Naive thymus-derived CD4-positive, alpha-beta T cell (primary cell): ENCODE measurements at regions not wholly inside any gene's neighbourhood (a gene's known extent, or its start where the extent isn't known, plus 50 kb on each side); places are given as distances from the start of the nearest gene placed in this dataset.
"Not testable (repeated sequence)": the region's sequence is repeated elsewhere in the genome, so short reads cannot be mapped to it uniquely, and the experiment has no call there.

Source experiments
- ATAC-seq: fragments of 150-1000 bp; cut with Tn5 transposase; 2 replicates; pipeline ENCODE4 v1.10.0; 2021; ENCODE audit warnings: mild to moderate bottlenecking, moderate library complexity
- CTCF ChIA-PET: fragments of 350-600 bp; sonication (Branson Sonifier 250); formaldehyde crosslinking; loops from one replicate; lab custom pipeline; 2021; ENCODE audit warnings: antibody characterized with exemption; lab: Charles Lee
- POLR2A ChIA-PET: fragments of 350-600 bp; sonication (Branson Sonifier 250); formaldehyde crosslinking; loops from one replicate; lab custom pipeline; 2021; ENCODE audit warnings: antibody characterized with exemption, inconsistent platforms; lab: Charles Lee
- DNase-seq, 9 donors: peaks; one replicate each; pipeline versions ENCODE4 v3.0.0 to v3.0.0-alpha.2; 2020 to 2022; ENCODE audit warnings: mixed read lengths in 1 of 9
- H3K27ac ChIP-seq: one replicate; pipeline ENCODE4 v1.7.0; 2013; ENCODE audit warnings: mild to moderate bottlenecking, low read depth, low read length, moderate library complexity
- H3K27me3 ChIP-seq, 2 donors: one replicate each; pipeline ENCODE4 v1.7.0; 2013; ENCODE audit warnings: low read length in 2 of 2, mild to moderate bottlenecking in 2 of 2, moderate library complexity in 2 of 2; ENCODE audit not compliant: control insufficient read depth in 2 of 2, insufficient read depth in 2 of 2
- H3K36me3 ChIP-seq, 3 experiments: 1 replicate in 2 of 3; 2 replicates in 1 of 3; pipeline ENCODE4 v1.7.0; 2013; ENCODE audit warnings: low read length in 3 of 3, mild to moderate bottlenecking in 3 of 3, moderate library complexity in 1 of 3; ENCODE audit not compliant: insufficient read depth in 3 of 3, control insufficient read depth in 2 of 3
- H3K4me1 ChIP-seq, 2 donors: one replicate each; pipeline ENCODE4 v1.7.0; 2013; ENCODE audit warnings: low read length in 2 of 2, mild to moderate bottlenecking in 2 of 2, moderate library complexity in 1 of 2; ENCODE audit not compliant: control insufficient read depth in 2 of 2, insufficient read depth in 2 of 2
- H3K4me3 ChIP-seq: 2 replicates; pipeline ENCODE4 v1.7.0; 2013; ENCODE audit warnings: mild to moderate bottlenecking, low read length
- H3K9me3 ChIP-seq, 3 experiments: 1 replicate in 2 of 3; 2 replicates in 1 of 3; pipeline ENCODE4 v1.7.0; 2013; ENCODE audit warnings: low read length in 3 of 3; ENCODE audit not compliant: control insufficient read depth in 2 of 3
- H3K27ac Mint-ChIP-seq, 9 donors: one replicate each; pipeline ENCODE4 v1.8.0; 2020 to 2022; ENCODE audit warnings: mixed read lengths in 9 of 9, mild to moderate bottlenecking in 8 of 9, moderate library complexity in 5 of 9, inconsistent platforms in 2 of 9
- H3K27me3 Mint-ChIP-seq, 5 donors: one replicate each; pipeline ENCODE4 v1.8.0; 2021 to 2022; ENCODE audit warnings: mixed read lengths in 5 of 5, mild to moderate bottlenecking in 1 of 5
- H3K36me3 Mint-ChIP-seq, 5 donors: one replicate each; pipeline ENCODE4 v1.8.0; 2020 to 2022; ENCODE audit warnings: mixed read lengths in 5 of 5, mild to moderate bottlenecking in 3 of 5, inconsistent platforms in 1 of 5
- H3K4me1 Mint-ChIP-seq, 7 donors: one replicate each; pipeline ENCODE4 v1.8.0; 2020 to 2022; ENCODE audit warnings: mixed read lengths in 7 of 7, mild to moderate bottlenecking in 3 of 7, inconsistent platforms in 1 of 7
- H3K4me3 Mint-ChIP-seq, 10 donors: one replicate each; pipeline ENCODE4 v1.8.0; 2020 to 2022; ENCODE audit warnings: mild to moderate bottlenecking in 10 of 10, mixed read lengths in 10 of 10, moderate library complexity in 6 of 10, inconsistent platforms in 2 of 10
- H3K9me3 Mint-ChIP-seq, 11 donors: one replicate each; pipeline ENCODE4 v1.8.0; 2020 to 2022; ENCODE audit warnings: mixed read lengths in 11 of 11, mild to moderate bottlenecking in 4 of 11, inconsistent platforms in 1 of 11, moderate library complexity in 1 of 11
- intact Hi-C, 2 donors: fragments of 100-400 bp; cut with micrococcal nuclease; formaldehyde crosslinking; loops; one replicate each; pipeline ENCODE4 v1.15.1; 2023

- H3K9me3 ChIP-seq: no peaks in the 10 kb centered on the region
- no peak for ATAC-seq
- POLR2A ChIA-PET: no interaction called here
- Mint-ChIP-seq H3K9me3 (no peaks in the 10 kb centered on the region), H3K27me3 (peaks cover 0 to 25% (median 3%) of the 10 kb centered on the region in 5 donors), H3K27ac (no peak overlapping the region), H3K4me3 (no peak overlapping the region), H3K4me1 (no peaks in the 10 kb centered on the region), H3K36me3 (no peaks in the 10 kb centered on the region)
- intact Hi-C loops: no loop called here
- H3K27me3 ChIP-seq: no peaks in the 10 kb centered on the region
- H3K4me3 ChIP-seq: no peak overlapping the region
- no peaks in the 10 kb centered on the region for H3K4me1 ChIP-seq
- CTCF ChIA-PET: interaction anchor here (0.7 kb wide), 1 partner anchor 128 kb away, joined by 4 read pairs; no protein-coding TSS in a partner anchor
- H3K36me3 ChIP-seq: no peaks in the 10 kb centered on the region
- no peak for DNase-seq
- H3K27ac ChIP-seq: no peak overlapping the region
Observed at GRCh38 chr7:32658034-32658433, 162.7 kb downstream of the AVL9 start.

- H3K9me3 Mint-ChIP-seq, CTCF ChIA-PET, H3K36me3 ChIP-seq, intact Hi-C loops, H3K4me1 Mint-ChIP-seq, H3K4me1 ChIP-seq, H3K27ac Mint-ChIP-seq, POLR2A ChIA-PET, H3K27me3 ChIP-seq, H3K9me3 ChIP-seq, H3K4me3 ChIP-seq, H3K4me3 Mint-ChIP-seq, ATAC-seq, DNase-seq, H3K27ac ChIP-seq: not testable (repeated sequence)
- H3K27me3 Mint-ChIP-seq: peaks cover 0 to 22% (median 12%) of the 10 kb centered on the region in 5 donors
- peaks cover 0 to 11% (median 0%) of the 10 kb centered on the region in 5 donors for H3K36me3 Mint-ChIP-seq
Observed at GRCh38 chr7:32654549-32654948, 159.3 kb downstream of the AVL9 start.

- ATAC-seq, intact Hi-C loops, DNase-seq, H3K4me3 ChIP-seq, H3K4me1 Mint-ChIP-seq, H3K4me1 ChIP-seq, POLR2A ChIA-PET, CTCF ChIA-PET, H3K27ac ChIP-seq, H3K36me3 ChIP-seq, H3K27me3 ChIP-seq, H3K9me3 ChIP-seq, H3K4me3 Mint-ChIP-seq: not testable (repeated sequence)
- Mint-ChIP-seq H3K27ac (peak overlapping the region in 1 of 9 donors; percentile 3), H3K9me3 (peaks cover 0 to 14% (median 5%) of the 10 kb centered on the region in 11 donors), H3K36me3 (peaks cover 0 to 12% (median 2%) of the 10 kb centered on the region in 5 donors), H3K27me3 (peaks cover 0 to 44% (median 30%) of the 10 kb centered on the region in 5 donors)
Observed at GRCh38 chr7:32650356-32650755, 155.1 kb downstream of the AVL9 start.

GRCh38 chr7:32648408-32649156 is 153.3 kb downstream of the AVL9 start:
- Mint-ChIP-seq H3K9me3 (peaks cover 0 to 14% (median 5%) of the 10 kb centered on the region in 11 donors), H3K27me3 (peaks cover 0 to 47% (median 34%) of the 10 kb centered on the region in 5 donors), H3K27ac (no peak overlapping the region), H3K4me1 (no peaks in the 10 kb centered on the region), H3K36me3 (peaks cover 0 to 12% (median 2%) of the 10 kb centered on the region in 5 donors), H3K4me3 (no peak overlapping the region)
- ChIA-PET CTCF (no interaction called here), POLR2A (no interaction called here)
- no peak for DNase-seq
- Histone ChIP-seq H3K4me1 (no peaks in the 10 kb centered on the region), H3K4me3 (no peak overlapping the region), H3K9me3 (no peaks in the 10 kb centered on the region), H3K36me3 (no peaks in the 10 kb centered on the region), H3K27ac (no peak overlapping the region), H3K27me3 (peaks cover 0 to 3% of the 10 kb centered on the region in 2 donors)
- ATAC-seq: no peak
- intact Hi-C loops: no loop called here

- H3K27me3 ChIP-seq, POLR2A ChIA-PET, H3K27ac ChIP-seq, H3K27ac Mint-ChIP-seq, H3K9me3 ChIP-seq, H3K4me1 ChIP-seq, H3K4me3 ChIP-seq, ATAC-seq, CTCF ChIA-PET, intact Hi-C loops, H3K4me1 Mint-ChIP-seq, DNase-seq, H3K36me3 ChIP-seq, H3K4me3 Mint-ChIP-seq: not testable (repeated sequence)
- H3K27me3 Mint-ChIP-seq: peaks cover 0 to 48% (median 26%) of the 10 kb centered on the region in 5 donors
- H3K9me3 Mint-ChIP-seq: peaks cover 0 to 16% (median 5%) of the 10 kb centered on the region in 11 donors
- H3K36me3 Mint-ChIP-seq: peaks cover 0 to 21% (median 4%) of the 10 kb centered on the region in 5 donors
Observed at GRCh38 chr7:32645255-32645654, 150.0 kb downstream of the AVL9 start.

GRCh38 chr7:32643194-32643593 is 147.9 kb downstream of the AVL9 start:
- Mint-ChIP-seq H3K4me1 (peaks cover 0 to 7% (median 2%) of the 10 kb centered on the region in 7 donors), H3K36me3 (peaks cover 0 to 12% (median 4%) of the 10 kb centered on the region in 5 donors), H3K27me3 (peaks cover 0 to 29% (median 16%) of the 10 kb centered on the region in 5 donors), H3K27ac (no peak overlapping the region), H3K9me3 (peaks cover 0 to 6% (median 0%) of the 10 kb centered on the region in 11 donors), H3K4me3 (no peak overlapping the region)
- no peaks in the 10 kb centered on the region for H3K4me1 ChIP-seq
- no peak overlapping the region for H3K4me3 ChIP-seq
- POLR2A ChIA-PET: no interaction called here
- no peak for ATAC-seq
- H3K27me3 ChIP-seq: peaks cover 0 to 3% of the 10 kb centered on the region in 2 donors
- H3K36me3 ChIP-seq: no peaks in the 10 kb centered on the region
- no peaks in the 10 kb centered on the region for H3K9me3 ChIP-seq
- CTCF ChIA-PET: no interaction called here
- DNase-seq: no peak
- no peak overlapping the region for H3K27ac ChIP-seq
- intact Hi-C loops: no loop called here

- intact Hi-C loops: no loop called here
- Histone ChIP-seq H3K27ac (no peak overlapping the region), H3K36me3 (no peaks in the 10 kb centered on the region), H3K9me3 (no peaks in the 10 kb centered on the region), H3K4me1 (no peaks in the 10 kb centered on the region), H3K4me3 (no peak overlapping the region), H3K27me3 (no peaks in the 10 kb centered on the region)
- peaks cover 0 to 15% (median 3%) of the 10 kb centered on the region in 7 donors for H3K4me1 Mint-ChIP-seq
- ATAC-seq (no peak), DNase-seq (no peak)
- peaks cover 0 to 9% (median 3%) of the 10 kb centered on the region in 5 donors for H3K27me3 Mint-ChIP-seq
- H3K9me3 Mint-ChIP-seq: peaks cover 0 to 6% (median 0%) of the 10 kb centered on the region in 11 donors
- peaks cover 0 to 12% (median 4%) of the 10 kb centered on the region in 5 donors for H3K36me3 Mint-ChIP-seq
- ChIA-PET POLR2A (no interaction called here), CTCF (no interaction called here)
- H3K27ac Mint-ChIP-seq: no peak overlapping the region
- no peak overlapping the region for H3K4me3 Mint-ChIP-seq
Observed at GRCh38 chr7:32639122-32639521, 143.8 kb downstream of the AVL9 start.
